Activated naive CD4-positive, alpha-beta T cell treated with anti-CD3 and anti-CD28 coated beads, Interleukin-2, amount 50 U/mL, for 72 hours (primary cell): ENCODE measurements at regions not wholly inside any gene's neighbourhood (a gene's known extent, or its start where the extent isn't known, plus 50 kb on each side); places are given as distances from the start of the nearest gene placed in this dataset.

ENCODE experiments used
- ATAC-seq, 2 donors: fragments of 150-1000 bp; cut with Tn5 transposase; 2 replicates each; pipeline ENCODE4 v1.10.0; 2021; ENCODE audit warnings: mild to moderate bottlenecking in 2 of 2, moderate library complexity in 2 of 2
- DNase-seq, 2 donors: peaks; one replicate each; pipeline ENCODE4 v3.0.0; 2021 to 2022; ENCODE audit warnings: low spot score in 2 of 2
- H3K27ac Mint-ChIP-seq, 2 donors: one replicate each; pipeline ENCODE4 v1.8.0; 2022; ENCODE audit warnings: mild to moderate bottlenecking in 2 of 2, mixed read lengths in 2 of 2
- H3K36me3 Mint-ChIP-seq, 2 donors: one replicate each; pipeline ENCODE4 v1.8.0; 2022; ENCODE audit warnings: mixed read lengths in 2 of 2
- H3K9me3 Mint-ChIP-seq, 2 donors: one replicate each; pipeline ENCODE4 v1.8.0; 2022; ENCODE audit warnings: mixed read lengths in 2 of 2

GRCh38 chr20:41969656-41970055 is 351.5 kb upstream of the CHD6 start:
- no peak for ATAC-seq
- H3K27ac Mint-ChIP-seq = no peak overlapping the region

DNA sequence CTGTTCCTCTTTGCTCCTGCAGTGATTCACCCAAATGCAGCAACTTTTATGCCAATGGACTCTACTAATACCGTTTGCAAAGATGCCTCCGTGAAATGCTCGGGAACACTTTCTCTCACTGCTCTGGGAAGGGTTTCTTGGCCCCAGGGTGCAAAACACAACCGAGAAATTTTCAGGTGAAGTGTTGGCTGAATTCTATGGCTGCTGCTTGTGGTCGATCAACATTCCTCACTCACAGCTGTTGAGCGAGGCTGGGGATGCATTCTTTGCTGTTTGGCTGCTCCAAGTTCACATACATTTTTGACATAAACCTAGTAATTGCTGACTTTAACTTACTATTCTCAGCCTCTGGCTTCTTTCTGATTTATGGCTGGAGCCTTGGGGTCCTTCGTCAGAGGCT is 342.0 kb upstream of the CHD6 start:
- ATAC-seq (no peak), DNase-seq (no peak)
- no peak overlapping the region for H3K27ac Mint-ChIP-seq
- no peaks in the 10 kb centered on the region for H3K36me3 Mint-ChIP-seq
- H3K9me3 Mint-ChIP-seq = peaks cover 0 to 5% of the 10 kb centered on the region in 2 donors

More at GRCh38 chr20:41969656-41970055, 351.5 kb upstream of the CHD6 start:
- Mint-ChIP-seq H3K9me3 (peaks cover 3 to 11% of the 10 kb centered on the region in 2 donors), H3K36me3 (peaks cover 0 to 11% of the 10 kb centered on the region in 2 donors)
- no peak for DNase-seq

GRCh38 chr20:41958391-41958790 is 340.2 kb upstream of the CHD6 start:
- ATAC-seq (no peak), DNase-seq (no peak)
- Mint-ChIP-seq H3K36me3 (no peaks in the 10 kb centered on the region), H3K27ac (no peak overlapping the region), H3K9me3 (peaks cover 0 to 5% of the 10 kb centered on the region in 2 donors)

DNA sequence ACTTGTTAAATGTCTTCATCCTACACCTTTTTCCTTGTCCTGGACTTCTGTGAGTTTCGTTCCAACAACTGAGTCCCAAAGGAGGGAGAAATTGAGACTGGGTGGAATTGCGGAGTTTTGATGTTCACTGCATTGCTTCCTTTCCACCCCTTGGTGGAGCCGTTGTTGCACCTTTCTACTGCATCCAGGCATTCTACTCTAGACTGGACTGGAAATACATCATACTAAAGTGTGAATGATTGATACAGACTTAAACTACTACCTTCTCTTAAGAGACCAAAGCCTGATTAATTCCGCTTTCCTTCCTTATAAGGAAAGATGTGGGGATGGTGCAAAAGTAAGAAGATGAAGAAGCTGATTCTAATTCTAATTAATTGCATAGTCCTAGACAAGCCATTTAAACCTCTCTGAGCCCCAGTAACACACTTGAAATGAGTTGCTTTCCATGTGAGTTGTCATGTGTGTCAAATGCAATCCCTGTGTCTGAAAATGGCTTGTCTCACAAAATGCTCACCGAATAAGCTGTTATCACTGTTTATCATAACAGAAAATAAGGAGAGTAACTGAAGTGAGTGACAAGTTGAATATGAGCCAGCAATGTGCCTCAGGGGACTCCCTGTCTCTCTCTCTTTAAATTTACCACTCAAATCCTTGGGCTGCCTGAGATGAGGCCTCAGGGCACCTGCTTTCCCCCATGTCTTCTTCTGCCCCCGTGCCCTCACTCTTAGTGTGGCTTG is 338.3 kb upstream of the CHD6 start:
- ATAC-seq = no peak
- Mint-ChIP-seq H3K9me3 (peaks cover 0 to 5% of the 10 kb centered on the region in 2 donors), H3K36me3 (no peaks in the 10 kb centered on the region), H3K27ac (no peak overlapping the region)
- no peak for DNase-seq

GRCh38 chr20:41952166-41952565 is 334.0 kb upstream of the CHD6 start:
- no peak for ATAC-seq
- Mint-ChIP-seq H3K27ac (no peak overlapping the region), H3K36me3 (no peaks in the 10 kb centered on the region), H3K9me3 (no peaks in the 10 kb centered on the region)
- no peak for DNase-seq

DNA sequence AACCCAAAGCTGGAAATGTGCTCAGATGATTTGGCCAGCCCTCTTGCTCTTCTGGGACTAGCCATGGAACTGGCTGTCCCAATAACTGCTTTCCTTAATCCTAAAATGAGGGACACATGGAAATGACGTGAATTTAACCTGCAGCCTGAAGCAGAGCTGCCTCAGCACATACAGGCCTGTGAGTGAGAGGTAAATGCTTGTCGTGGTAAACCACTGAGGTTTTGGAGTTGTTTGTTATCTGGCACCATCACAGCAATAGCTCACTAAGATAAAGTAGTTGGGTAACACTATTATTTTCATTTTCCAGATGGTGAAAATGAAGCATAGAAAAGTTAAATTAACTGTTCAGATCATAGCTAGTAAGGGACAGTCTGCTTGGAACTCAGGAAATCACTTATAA is 333.4 kb upstream of the CHD6 start:
- ATAC-seq = no peak
- H3K9me3 Mint-ChIP-seq = no peaks in the 10 kb centered on the region

DNA sequence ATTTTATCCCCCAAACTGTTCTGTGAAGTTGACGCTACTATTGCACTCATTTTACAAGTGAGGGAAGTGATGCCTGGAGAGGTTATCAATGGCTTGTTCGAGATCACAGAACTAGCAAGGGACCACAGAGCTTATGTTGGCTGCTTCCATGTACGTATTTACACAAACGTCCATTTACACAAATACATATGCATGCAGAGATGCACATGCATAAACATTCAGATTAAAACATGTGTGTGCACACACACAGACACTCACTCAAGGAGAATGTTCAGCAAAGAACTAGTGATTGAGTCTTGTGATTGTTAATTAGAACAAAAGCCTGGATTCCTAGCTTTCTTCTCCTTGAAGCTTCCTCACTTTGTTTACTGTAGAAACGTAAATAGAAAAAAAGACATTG is 321.5 kb upstream of the CHD6 start:
- no peak overlapping the region for H3K27ac Mint-ChIP-seq
- no peaks in the 10 kb centered on the region for H3K36me3 Mint-ChIP-seq
- ATAC-seq (no peak), DNase-seq (no peak)
- peaks cover 0 to 6% of the 10 kb centered on the region in 2 donors for H3K9me3 Mint-ChIP-seq

More for the DNA sequence above, 333.4 kb upstream of the CHD6 start:
- no peak for DNase-seq
- Mint-ChIP-seq H3K27ac (no peak overlapping the region), H3K36me3 (no peaks in the 10 kb centered on the region)

DNA sequence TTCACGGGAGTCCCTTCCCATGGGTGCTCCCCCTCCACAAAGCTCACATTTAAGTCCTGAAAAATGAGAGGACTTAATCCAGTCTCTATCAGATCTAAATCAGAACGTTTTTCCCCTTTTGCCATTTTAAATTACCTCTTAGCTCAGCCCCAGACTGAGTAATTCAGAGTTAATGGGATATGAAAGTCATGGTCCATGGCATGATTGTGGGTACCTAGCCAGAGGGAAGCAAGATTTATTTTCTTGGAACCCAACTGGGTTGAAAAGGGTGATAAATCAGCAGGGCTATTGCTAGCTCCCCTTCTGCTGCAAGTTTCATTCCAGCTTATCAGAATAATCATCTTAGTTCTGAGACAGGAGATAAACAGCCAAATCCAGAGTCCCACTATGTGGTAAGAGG is 320.2 kb upstream of the CHD6 start:
- ATAC-seq (no peak), DNase-seq (no peak)
- Mint-ChIP-seq H3K36me3 (no peaks in the 10 kb centered on the region), H3K9me3 (peaks cover 0 to 10% of the 10 kb centered on the region in 2 donors), H3K27ac (no peak overlapping the region)

DNA sequence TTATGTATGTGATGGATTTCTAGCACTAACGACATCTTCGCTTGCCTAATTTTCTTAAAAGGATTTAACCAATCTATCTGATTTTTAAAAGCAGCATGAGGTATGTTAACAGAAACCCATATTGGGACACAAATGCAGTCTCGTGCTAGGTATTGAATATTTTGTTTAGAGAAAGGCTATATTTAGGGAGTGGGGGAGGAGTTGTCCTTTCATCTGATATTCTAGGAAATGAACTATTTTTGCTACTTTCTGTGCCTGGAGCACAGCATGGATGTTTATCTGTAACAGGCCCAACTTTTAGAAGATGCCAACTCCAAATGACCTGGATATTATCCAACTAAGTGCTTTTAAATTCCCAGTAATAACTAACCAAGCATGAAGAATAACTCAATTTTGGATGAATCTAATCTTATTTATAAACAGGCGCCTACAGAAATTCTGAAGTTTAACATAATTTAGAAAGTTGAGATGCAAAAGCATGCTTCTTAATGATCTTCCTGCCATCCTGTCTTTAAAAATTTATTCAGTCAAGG is 317.1 kb upstream of the CHD6 start:
- ATAC-seq (no peak), DNase-seq (no peak)
- peaks cover 0 to 17% of the 10 kb centered on the region in 2 donors for H3K9me3 Mint-ChIP-seq
- H3K27ac Mint-ChIP-seq = no peak overlapping the region
- H3K36me3 Mint-ChIP-seq = no peaks in the 10 kb centered on the region

DNA sequence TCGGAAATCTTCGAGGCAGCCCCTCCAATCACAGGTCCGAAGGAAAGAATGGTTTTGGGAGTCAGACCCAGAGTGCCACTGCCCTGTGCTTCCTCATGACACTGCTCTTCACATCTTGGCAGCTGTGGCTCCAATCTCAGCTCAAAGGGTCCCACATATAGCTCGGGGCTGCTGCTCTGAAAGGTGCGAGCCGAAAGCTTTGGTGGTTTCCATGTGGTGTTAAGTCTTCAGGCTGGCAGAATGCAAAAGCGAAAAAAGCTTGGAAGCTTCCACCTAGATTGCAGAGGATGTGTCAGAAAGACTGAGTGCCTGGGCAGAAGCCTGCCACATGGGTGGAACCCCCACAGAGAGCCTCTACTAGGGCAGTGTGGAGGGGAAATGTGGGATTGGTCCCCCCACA is 314.3 kb upstream of the CHD6 start:
- H3K9me3 Mint-ChIP-seq = peaks cover 0 to 21% of the 10 kb centered on the region in 2 donors
- DNase-seq = no peak
- no peak for ATAC-seq
- no peaks in the 10 kb centered on the region for H3K36me3 Mint-ChIP-seq
- H3K27ac Mint-ChIP-seq = no peak overlapping the region

GRCh38 chr20:41927655-41928054 is 309.5 kb upstream of the CHD6 start:
- DNase-seq (no peak), ATAC-seq (no peak)
- Mint-ChIP-seq H3K27ac (no peak overlapping the region), H3K36me3 (no peaks in the 10 kb centered on the region), H3K9me3 (peaks cover 0 to 11% of the 10 kb centered on the region in 2 donors)

- no peak for ATAC-seq
- DNase-seq = no peak
- H3K27ac Mint-ChIP-seq = no peak overlapping the region
- peaks cover 0 to 11% of the 10 kb centered on the region in 2 donors for H3K9me3 Mint-ChIP-seq
- H3K36me3 Mint-ChIP-seq = no peaks in the 10 kb centered on the region
Measured at GRCh38 chr20:41927189-41927588, 309.0 kb upstream of the CHD6 start.

DNA sequence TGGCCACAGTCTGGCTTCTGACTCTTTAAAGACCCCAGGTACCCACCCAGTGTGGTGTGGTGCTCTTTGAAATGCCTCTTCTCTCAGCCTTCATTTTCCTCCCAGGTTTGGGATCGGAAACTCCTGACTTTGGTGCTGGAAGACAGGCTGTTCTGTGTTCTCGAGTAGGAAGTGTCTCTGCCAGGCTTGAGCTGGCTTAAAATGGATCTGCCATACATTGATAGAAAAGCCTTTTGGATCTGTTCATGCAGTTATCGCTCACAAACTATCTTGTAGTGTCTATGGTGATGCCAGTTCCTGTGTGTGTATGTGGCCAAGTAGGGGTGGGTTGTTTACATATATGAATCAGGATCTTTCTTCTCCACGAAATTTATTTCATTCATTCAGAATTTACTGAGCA is 307.3 kb upstream of the CHD6 start:
- Mint-ChIP-seq H3K9me3 (peaks cover 0 to 4% of the 10 kb centered on the region in 2 donors), H3K27ac (no peak overlapping the region), H3K36me3 (no peaks in the 10 kb centered on the region)
- DNase-seq = no peak
- ATAC-seq = no peak

GRCh38 chr20:41923624-41924023 is 305.4 kb upstream of the CHD6 start:
- ATAC-seq (no peak), DNase-seq (no peak)
- Mint-ChIP-seq H3K27ac (no peak overlapping the region), H3K36me3 (no peaks in the 10 kb centered on the region), H3K9me3 (no peaks in the 10 kb centered on the region)

- no peak for DNase-seq
- Mint-ChIP-seq H3K27ac (no peak overlapping the region), H3K36me3 (no peaks in the 10 kb centered on the region), H3K9me3 (peaks cover 0 to 1% of the 10 kb centered on the region in 2 donors)
- no peak for ATAC-seq
Measured at GRCh38 chr20:41913146-41913545, 295.0 kb upstream of the CHD6 start.

DNA sequence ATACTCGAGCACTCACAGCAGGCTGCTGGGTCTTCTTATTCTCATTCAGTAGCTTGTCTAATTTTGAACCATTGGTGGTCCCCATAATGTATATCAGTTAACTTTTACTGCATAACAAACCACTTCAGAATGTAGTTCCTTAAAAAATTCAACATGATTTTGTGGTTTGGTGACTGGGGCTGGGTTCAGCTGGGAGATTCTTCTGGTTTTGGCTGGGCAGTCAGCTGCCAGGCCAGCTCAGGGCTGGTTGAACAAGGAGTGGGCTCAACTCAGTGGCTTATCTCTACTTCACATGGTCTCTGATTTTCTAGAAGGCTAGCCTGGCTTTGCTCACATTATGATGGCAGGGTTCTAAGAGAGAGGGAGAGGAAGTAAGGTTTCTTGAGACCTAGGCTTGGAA is 292.4 kb upstream of the CHD6 start:
- ATAC-seq (no peak), DNase-seq (no peak)
- H3K27ac Mint-ChIP-seq = no peak overlapping the region
- H3K9me3 Mint-ChIP-seq = no peaks in the 10 kb centered on the region
- no peaks in the 10 kb centered on the region for H3K36me3 Mint-ChIP-seq

GRCh38 chr20:41905199-41905598 is 287.0 kb upstream of the CHD6 start:
- no peaks in the 10 kb centered on the region for H3K9me3 Mint-ChIP-seq
- ATAC-seq (no peak), DNase-seq (no peak)
- no peaks in the 10 kb centered on the region for H3K36me3 Mint-ChIP-seq
- H3K27ac Mint-ChIP-seq = no peak overlapping the region

DNA sequence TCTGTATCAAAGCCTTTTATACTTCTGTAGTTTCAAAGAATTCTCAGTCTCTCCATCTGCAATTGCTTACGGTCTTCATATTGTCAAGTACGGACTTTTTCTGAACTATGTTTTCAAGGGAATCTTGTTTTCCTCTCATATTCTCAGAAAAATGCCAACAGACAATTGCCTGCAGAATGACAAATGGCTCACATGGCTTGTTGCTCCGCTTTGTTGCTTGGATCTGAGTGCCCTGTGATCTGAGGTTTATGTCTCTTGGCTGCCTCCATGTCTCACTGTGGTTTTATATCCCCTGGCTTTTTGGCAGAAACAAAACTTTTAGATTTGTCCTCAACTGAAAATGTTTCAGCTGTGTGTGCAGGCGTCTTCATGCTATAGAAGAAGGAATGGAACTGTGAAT is 285.4 kb upstream of the CHD6 start:
- no peaks in the 10 kb centered on the region for H3K36me3 Mint-ChIP-seq
- H3K9me3 Mint-ChIP-seq = no peaks in the 10 kb centered on the region
- no peak for DNase-seq
- ATAC-seq = no peak
- no peak overlapping the region for H3K27ac Mint-ChIP-seq
